ENCODE measurements at regions not wholly inside any gene's neighbourhood (a gene's known extent, or its start where the extent isn't known, plus 50 kb on each side); places are given as distances from the start of the nearest gene placed in this dataset.

DNA sequence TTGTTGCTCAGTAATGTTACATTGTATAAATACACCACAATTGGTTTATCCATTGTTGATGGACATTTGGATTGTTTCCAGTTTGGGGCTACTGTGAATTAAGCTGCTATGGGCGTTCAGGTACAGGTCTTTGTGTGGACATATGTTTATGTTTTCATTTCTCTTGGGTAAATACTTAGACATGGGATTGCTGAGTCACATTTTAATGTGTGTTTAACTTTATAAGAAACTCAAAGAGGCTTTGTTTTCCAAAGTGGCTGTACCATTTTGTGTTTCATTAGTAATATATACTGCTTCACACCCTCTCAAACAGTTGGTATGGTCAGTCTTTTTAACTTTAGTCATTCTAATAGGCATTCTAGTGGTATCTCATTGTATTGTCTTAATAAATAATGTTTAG is 225.0 kb downstream of the SPTSSA start:
- DNase-seq (ENCODE audit: insufficient read length) = no peak
- TF ChIP-seq POLR2AphosphoS5 (IDR thresholded peaks at IDR 0.05; ENCODE audit: low read depth, low read length) (no peak), TAF1 (IDR thresholded peaks at IDR 0.05; ENCODE audit: borderline replicate concordance, low read depth, low read length) (no peak)
- no peak for FAIRE-seq

DNA sequence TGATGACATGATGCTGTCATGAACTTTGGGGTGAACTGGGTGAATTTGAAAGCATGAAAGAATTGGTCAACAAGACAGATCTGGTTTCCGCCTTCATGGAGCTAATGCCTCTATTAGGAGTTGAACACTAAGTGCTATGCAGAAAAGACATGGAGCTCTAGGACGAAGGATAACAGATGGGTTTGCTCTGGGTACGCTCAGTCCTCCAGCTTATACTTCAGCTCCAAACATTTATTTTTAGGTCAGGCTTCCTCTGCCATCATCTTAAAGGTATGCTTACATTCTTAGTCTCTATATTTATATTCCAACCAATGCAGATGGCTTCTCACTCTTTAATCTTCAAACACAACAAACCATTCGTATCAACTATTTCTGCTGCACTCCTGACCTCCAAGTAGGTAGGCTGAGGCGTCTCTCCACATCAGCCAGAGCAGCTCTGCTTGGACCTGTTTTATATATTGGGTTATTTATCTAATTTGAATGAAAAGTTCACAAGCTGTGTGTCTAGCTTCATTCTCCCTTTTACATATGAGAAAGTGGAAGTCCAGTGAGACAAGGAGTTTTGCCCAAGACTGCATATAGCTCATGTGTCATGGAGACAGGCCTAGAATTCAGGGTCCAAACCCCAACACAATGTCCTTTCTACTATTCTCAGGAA is 226.3 kb downstream of the SPTSSA start:
- no peak for FAIRE-seq
- TF ChIP-seq POLR2AphosphoS5 (IDR thresholded peaks at IDR 0.05; ENCODE audit: low read depth, low read length) (no peak), POLR2A (IDR thresholded peaks at IDR 0.05; ENCODE audit: low read depth, low read length) (no peak), TAF1 (IDR thresholded peaks at IDR 0.05; ENCODE audit: borderline replicate concordance, low read depth, low read length) (no peak)

DNA sequence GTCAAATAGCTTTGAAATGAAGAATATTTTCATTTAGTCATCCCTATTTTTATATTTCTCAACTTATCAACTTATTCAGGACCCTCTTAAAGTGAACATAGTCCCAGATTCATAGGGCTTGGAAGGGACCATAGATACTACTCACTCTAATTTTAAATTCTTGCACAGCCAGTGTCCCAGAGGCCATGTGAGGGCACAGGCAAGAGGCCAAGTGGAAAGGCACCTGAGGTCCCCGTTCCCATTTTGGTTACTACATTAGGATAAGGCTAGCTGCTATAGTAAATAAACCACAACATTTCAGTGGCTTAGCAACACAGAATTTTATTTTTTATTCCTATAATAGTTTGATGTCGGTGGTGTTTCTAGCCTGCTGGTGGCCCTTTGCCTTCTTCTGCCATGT is 227.8 kb downstream of the SPTSSA start:
- DNase-seq (ENCODE audit: insufficient read length) (no peak), FAIRE-seq (no peak)
- TF ChIP-seq POLR2AphosphoS5 (IDR thresholded peaks at IDR 0.05; ENCODE audit: low read depth, low read length) = no peak
- TF ChIP-seq TAF1 (IDR thresholded peaks at IDR 0.05; ENCODE audit: borderline replicate concordance, low read depth, low read length) = no peak
- TF ChIP-seq POLR2A (IDR thresholded peaks at IDR 0.05; ENCODE audit: low read depth, low read length) = no peak

More for the DNA sequence above, 226.3 kb downstream of the SPTSSA start:
- no peak for DNase-seq (ENCODE audit: insufficient read length)

DNA sequence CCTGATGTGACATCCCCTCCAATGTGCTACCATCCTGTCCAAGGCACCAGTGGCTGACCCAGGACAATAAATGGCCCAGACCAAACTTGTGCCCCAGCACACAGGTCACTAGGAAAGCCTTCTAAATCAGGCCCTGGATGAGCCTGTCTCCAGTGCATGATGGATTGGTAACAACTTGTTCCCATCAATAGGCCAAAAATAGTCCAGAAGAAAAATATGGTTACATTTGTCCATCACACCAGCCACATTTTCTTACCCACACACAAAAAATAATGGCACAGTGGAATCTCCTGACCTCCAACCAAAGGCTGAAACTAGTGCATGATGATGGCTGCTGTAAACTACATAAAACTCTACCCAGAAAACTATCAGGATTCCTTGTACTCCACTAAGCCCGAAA is 228.4 kb downstream of the SPTSSA start:
- TF ChIP-seq POLR2AphosphoS5 (IDR thresholded peaks at IDR 0.05; ENCODE audit: low read depth, low read length) (no peak), TAF1 (IDR thresholded peaks at IDR 0.05; ENCODE audit: borderline replicate concordance, low read depth, low read length) (no peak), POLR2A (IDR thresholded peaks at IDR 0.05; ENCODE audit: low read depth, low read length) (no peak)
- no peak for DNase-seq (ENCODE audit: insufficient read length)
- FAIRE-seq = no peak

DNA sequence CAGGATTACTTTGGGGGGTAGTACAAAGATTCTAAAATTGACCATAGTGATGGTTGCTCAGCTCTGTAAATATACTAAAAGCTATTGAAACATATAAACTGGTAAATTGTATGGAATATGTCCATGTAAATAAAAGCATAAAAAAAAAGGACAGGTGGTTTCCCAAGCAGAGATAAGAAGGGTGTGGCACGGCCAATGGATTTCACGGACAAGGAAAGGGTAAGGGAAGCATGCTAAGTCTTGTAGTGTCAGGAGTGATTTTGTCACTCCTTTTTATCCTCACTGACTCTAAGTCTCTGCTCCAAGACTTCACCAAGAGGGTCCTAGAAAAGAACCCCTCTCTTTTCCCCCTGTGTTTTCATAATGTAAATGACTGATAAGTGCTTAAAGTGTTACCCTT is 229.2 kb downstream of the SPTSSA start:
- DNase-seq (ENCODE audit: insufficient read length) (no peak), FAIRE-seq (no peak)
- TF ChIP-seq POLR2A (IDR thresholded peaks at IDR 0.05; ENCODE audit: low read depth, low read length) (no peak), POLR2AphosphoS5 (IDR thresholded peaks at IDR 0.05; ENCODE audit: low read depth, low read length) (no peak)

DNA sequence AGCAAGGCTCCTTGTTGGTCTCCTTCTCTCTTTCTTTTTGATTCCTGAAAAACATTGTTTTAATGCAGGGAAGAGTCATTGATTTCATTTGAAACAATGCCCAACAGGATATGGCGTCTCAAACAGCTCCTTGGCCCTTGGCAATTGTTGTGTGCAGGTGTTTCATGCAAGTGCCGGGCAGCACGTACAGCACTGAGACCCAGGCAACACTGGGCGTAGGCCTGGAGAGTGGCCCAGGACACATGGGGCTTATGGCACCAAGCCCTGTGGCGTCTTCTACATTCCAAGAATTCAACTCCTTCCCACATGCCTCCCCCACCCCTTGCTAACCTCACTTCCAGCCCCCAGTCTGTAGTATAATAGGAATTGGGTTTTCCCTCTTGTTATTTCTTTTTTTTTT is 230.4 kb downstream of the SPTSSA start:
- DNase-seq (ENCODE audit: insufficient read length) (no peak), FAIRE-seq (no peak)
- TF ChIP-seq TAF1 (IDR thresholded peaks at IDR 0.05; ENCODE audit: borderline replicate concordance, low read depth, low read length) = no peak
- no peak for TF ChIP-seq POLR2AphosphoS5 (IDR thresholded peaks at IDR 0.05; ENCODE audit: low read depth, low read length)
- no peak for TF ChIP-seq POLR2A (IDR thresholded peaks at IDR 0.05; ENCODE audit: low read depth, low read length)

DNA sequence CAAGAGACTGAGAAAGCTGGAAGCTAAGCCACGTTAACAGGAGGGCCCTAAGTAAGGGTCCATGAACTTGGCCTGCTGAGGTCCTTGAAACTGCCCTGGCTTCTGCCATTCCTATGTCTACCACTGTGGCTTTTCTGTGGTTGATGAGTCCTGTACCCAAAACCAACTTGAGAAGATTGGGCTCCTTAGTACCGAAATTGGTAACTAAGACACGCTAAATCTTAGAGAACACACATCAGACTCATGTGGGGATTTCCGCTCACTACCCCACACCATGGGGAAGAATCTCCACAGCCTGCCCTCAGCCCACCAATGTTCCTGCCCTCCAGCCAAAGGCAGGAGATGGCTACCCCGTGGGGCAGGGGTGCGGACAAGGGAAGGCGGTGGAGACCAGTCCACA is 232.9 kb downstream of the SPTSSA start:
- TF ChIP-seq TAF1 (IDR thresholded peaks at IDR 0.05; ENCODE audit: borderline replicate concordance, low read depth, low read length) (no peak), POLR2A (IDR thresholded peaks at IDR 0.05; ENCODE audit: low read depth, low read length) (no peak), POLR2AphosphoS5 (IDR thresholded peaks at IDR 0.05; ENCODE audit: low read depth, low read length) (no peak)
- DNase-seq (ENCODE audit: insufficient read length) (no peak), FAIRE-seq (no peak)

DNA sequence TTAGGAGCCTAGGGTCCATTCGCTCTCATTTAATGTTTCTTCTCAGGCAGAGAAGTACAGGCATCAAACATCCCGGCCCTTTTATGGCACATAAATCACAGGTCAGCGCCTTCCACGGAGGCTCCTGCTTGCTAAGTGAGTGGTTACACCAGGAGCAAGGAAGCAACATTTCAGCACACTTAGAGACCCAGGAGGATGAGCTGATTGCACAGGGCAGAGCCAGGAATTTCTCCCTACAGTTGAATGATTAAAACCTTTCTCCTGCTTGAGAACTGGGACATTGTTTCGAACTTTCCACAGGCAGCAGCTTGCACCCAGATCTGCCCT is 233.4 kb downstream of the SPTSSA start:
- FAIRE-seq (no peak), DNase-seq (ENCODE audit: insufficient read length) (no peak)
- no peak for TF ChIP-seq POLR2AphosphoS5 (IDR thresholded peaks at IDR 0.05; ENCODE audit: low read depth, low read length)
- TF ChIP-seq TAF1 (IDR thresholded peaks at IDR 0.05; ENCODE audit: borderline replicate concordance, low read depth, low read length) = no peak
- no peak for TF ChIP-seq POLR2A (IDR thresholded peaks at IDR 0.05; ENCODE audit: low read depth, low read length)

DNA sequence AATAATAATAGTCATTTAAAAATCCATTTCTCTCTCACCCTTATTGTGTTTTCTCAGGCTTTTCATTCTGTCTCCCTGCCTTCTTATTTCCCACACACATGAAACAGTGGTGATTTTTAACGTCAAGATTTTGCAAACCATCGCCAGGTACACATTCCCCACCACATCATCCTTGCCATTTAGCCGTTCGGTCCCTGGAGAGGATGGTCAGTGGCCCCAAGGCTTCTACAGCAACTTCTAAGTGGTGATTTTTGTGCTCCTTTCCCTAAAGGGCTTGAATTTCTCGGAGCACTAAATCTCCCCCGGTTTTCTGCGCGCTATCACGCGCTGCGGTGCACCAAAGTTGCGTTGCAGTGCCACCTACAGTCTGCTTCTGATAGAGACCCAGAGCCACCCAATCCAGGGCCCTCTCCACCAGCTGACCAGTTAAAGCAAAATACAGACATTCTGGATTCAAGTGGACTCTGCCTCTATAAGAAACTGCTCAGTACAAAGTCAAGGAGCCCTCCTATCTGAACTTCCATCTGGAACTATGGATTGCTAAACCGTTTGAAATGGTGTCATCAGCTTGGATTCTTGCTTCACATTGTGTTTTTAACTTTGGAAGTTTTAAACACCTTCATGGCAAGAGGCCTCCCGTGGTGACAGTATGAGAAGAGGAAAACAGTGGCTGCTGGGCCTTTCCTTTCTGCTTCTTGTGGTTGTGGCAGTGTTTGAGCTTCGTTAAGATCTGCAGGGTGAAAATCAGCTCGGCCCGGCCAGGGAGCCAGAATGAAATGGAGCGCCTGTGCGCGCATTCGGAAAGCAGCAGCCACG is 234.0 kb downstream of the SPTSSA start:
- peak; percentile 90 for FAIRE-seq
- no peak for TF ChIP-seq POLR2AphosphoS5 (IDR thresholded peaks at IDR 0.05; ENCODE audit: low read depth, low read length)
- TF ChIP-seq POLR2A (IDR thresholded peaks at IDR 0.05; ENCODE audit: low read depth, low read length) = no peak
- TF ChIP-seq TAF1 (IDR thresholded peaks at IDR 0.05; ENCODE audit: borderline replicate concordance, low read depth, low read length) = no peak

DNA sequence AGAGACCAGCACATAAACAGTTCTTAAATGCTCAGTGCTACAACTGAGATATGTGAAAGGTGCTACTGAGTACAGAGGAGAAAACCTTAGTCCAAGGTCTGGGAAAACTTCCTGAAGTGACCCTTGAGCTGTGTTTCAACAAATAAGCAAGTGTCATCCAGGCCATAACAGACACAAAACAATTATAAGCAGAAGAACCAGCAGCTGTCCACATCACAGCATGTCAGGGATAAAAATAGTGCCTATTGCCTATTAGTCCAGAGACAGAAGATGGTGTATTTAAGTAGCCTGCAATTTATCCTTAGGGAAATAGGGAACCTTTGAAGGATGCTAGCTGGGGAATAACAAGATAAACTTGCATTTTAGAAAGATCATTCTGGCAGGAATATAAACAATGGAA is 237.8 kb downstream of the SPTSSA start:
- TF ChIP-seq TAF1 (IDR thresholded peaks at IDR 0.05; ENCODE audit: borderline replicate concordance, low read depth, low read length) (no peak), POLR2A (IDR thresholded peaks at IDR 0.05; ENCODE audit: low read depth, low read length) (no peak), POLR2AphosphoS5 (IDR thresholded peaks at IDR 0.05; ENCODE audit: low read depth, low read length) (no peak)
- DNase-seq (ENCODE audit: insufficient read length) = no peak

More for the DNA sequence above, 234.0 kb downstream of the SPTSSA start:
- peak; percentile 36 for DNase-seq (ENCODE audit: insufficient read length)

DNA sequence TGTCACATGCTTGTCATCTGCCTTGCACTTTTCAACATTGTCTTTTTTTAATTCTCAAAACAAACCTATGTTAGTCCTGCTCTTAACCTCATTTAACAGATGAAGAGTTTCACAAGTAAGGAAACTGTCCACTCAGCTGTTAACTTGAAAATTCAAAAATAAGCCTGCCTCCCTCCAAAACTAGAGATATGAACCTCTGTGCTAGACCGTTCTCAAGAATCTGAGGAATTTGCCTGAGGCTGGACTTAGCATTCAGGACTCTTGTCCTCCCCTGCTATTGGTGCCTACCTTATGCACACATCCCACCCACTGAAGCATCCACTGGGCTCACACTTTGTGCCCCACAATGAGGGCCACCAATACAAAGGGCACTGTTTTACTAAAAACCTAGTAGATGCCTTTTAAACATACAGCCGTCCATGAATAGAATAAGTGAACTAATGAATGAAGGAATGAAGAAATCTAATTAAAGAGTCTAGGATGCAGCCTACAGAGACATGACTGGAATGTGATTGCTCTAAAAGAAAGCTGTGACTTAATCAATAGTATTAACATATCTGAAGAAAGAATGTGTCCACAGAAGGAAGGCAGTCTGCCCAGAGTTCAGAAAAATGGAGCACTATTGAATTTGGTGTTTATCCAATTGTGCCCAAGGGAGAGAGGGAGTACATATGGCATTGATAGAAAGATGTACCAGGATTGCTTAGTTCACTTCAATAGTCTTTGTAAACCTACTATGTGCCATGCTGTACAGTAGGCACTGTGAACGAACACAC is 238.5 kb downstream of the SPTSSA start:
- no peak for DNase-seq (ENCODE audit: insufficient read length)
- no peak for FAIRE-seq
- no peak for TF ChIP-seq POLR2A (IDR thresholded peaks at IDR 0.05; ENCODE audit: low read depth, low read length)
- TF ChIP-seq TAF1 (IDR thresholded peaks at IDR 0.05; ENCODE audit: borderline replicate concordance, low read depth, low read length) = no peak
- TF ChIP-seq POLR2AphosphoS5 (IDR thresholded peaks at IDR 0.05; ENCODE audit: low read depth, low read length) = no peak

More for the DNA sequence above, 237.8 kb downstream of the SPTSSA start:
- FAIRE-seq = no peak

All from GM12892 (cell line).